GM12874 (cell line): ENCODE measurements at regions not wholly inside any gene's neighbourhood (a gene's known extent, or its start where the extent isn't known, plus 50 kb on each side); places are given as distances from the start of the nearest gene placed in this dataset.

ENCODE experiments used
- TF ChIP-seq, protein P1 (sequence below): IDR thresholded peaks from 2 replicates; pipeline ENCODE4 v1.5.1; 2011; ENCODE audit warnings: low read depth, mild to moderate bottlenecking, control low read depth, low read length, moderate library complexity; ENCODE audit not compliant: insufficient read depth

DNA sequence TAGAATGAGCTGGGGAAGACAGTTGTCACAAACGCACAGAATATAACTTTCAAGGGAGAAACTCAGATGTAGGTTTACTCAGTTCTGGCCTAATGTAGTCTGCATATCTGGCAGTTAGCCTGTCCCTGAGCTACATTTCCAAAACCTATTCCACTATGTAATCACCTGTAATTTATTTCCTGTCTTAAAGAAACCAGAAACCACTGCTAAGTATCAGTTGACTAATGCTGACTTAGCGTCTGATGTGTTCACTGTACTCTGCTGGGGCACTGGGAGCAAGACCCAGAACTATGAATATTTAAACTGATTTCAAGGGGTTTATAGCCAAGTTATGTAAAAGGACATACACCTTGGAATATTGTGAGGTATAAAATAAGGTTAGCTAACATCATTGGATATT is 1995.2 kb upstream of the PIK3C3 start:
- TF ChIP-seq, protein P1, sequence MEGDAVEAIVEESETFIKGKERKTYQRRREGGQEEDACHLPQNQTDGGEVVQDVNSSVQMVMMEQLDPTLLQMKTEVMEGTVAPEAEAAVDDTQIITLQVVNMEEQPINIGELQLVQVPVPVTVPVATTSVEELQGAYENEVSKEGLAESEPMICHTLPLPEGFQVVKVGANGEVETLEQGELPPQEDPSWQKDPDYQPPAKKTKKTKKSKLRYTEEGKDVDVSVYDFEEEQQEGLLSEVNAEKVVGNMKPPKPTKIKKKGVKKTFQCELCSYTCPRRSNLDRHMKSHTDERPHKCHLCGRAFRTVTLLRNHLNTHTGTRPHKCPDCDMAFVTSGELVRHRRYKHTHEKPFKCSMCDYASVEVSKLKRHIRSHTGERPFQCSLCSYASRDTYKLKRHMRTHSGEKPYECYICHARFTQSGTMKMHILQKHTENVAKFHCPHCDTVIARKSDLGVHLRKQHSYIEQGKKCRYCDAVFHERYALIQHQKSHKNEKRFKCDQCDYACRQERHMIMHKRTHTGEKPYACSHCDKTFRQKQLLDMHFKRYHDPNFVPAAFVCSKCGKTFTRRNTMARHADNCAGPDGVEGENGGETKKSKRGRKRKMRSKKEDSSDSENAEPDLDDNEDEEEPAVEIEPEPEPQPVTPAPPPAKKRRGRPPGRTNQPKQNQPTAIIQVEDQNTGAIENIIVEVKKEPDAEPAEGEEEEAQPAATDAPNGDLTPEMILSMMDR, result no peak

DNA sequence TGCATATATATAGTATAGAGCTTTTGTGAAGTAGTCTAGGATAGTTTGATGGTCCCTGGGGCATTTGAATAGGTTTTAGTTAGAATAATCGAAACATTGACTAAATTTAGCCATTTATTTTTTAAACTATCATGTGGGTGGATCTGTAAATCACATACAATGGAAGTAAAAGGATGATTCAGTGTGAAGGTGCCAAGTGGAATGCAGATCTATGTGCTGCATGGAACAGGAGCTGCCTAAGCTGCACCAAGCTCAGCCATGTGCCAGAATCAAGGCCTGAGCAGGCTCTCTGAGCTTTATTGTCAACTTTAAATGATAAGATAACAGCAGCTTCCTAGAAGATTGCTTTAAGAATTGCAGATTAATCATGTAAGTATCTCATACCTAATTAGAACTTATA is 1996.2 kb upstream of the PIK3C3 start:
- TF ChIP-seq, protein P1, result no peak

DNA sequence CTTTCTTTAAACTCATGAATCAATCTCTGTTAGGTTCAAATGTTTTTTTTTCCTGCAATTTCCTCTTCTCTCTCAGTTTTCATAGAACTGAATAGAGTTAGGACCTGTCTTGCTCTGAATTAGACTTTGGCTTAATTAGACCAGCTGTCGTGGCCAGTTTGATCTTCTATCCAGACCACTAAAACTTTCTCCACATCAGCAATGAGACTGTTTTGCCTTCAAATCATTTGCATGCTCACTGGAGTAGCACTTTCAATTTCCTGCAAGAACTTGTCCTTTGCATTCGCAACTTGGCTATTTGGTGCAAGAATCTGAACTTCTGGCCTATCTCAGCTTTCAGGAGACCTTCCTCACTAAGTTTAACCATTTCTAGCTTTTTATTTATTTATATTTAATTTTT is 2002.2 kb upstream of the PIK3C3 start:
- TF ChIP-seq, protein P1, result no peak

DNA sequence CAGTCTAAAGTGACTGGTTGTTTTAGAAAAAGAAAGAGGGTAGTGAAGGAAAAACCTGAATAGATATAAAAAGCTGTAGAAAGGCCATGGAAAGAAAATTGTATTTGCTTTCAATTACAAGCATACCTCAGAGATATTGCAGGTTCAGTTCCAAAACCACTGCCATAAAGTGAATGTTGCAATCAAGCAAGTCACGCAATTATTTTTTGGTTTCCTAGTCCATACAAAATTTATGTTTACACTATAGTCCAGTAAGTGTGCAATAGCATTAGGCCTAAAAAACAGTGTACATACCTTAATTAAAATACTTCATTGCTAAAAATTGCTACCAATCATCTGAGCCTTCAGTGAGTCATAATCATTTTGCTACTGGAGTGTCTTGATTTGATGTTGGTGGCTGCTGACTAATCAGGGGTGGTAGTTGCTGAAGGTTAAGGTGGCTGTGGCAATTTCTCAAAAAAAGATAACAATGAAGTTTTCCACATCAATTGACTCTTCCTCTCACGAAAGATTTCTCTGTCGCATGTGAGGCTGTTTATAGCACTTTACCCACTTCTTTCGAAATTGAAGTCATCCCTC is 2003.8 kb upstream of the PIK3C3 start:
- TF ChIP-seq, protein P1, result no peak

DNA sequence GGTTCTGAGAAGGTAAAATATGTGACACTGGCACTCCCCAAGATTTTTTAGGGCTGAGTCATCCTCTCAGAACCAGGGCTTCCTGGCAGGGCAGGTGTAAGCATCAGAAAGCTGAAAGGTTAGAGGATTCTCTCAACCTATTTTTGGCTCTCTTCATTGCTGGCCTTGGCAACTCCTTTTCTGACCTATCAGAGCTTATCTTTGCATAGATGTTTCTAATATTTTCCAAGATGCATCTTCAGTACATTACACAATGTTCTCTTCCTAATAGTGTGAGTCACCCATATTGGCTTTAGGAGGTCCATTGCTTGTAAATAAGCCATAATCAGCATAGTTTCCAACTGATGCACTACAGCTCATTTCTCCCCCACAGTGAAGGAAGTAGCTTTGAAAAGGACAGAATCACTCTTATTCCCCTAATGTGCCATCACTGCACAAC is 2008.4 kb upstream of the PIK3C3 start:
- TF ChIP-seq, protein P1, result no peak

DNA sequence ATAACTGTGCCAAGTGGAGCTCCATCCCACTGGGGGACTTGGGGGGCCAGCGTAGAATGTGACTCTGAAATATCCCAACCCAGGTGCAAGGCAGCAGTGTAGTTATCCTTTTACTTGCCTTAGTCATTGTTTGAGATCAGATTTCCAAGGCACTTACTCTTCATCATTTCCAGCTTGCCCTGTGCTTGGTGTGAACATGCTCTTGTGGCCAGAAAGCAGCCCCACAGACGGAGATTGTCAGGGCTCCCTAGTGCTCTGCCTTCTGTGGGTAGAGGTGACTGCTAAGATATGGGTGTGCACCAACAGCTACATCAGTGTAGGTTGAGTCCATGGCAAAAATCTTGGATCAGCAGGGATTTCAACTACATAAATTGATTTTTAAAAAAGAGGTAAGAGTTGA is 2010.0 kb upstream of the PIK3C3 start:
- TF ChIP-seq, protein P1, result no peak

DNA sequence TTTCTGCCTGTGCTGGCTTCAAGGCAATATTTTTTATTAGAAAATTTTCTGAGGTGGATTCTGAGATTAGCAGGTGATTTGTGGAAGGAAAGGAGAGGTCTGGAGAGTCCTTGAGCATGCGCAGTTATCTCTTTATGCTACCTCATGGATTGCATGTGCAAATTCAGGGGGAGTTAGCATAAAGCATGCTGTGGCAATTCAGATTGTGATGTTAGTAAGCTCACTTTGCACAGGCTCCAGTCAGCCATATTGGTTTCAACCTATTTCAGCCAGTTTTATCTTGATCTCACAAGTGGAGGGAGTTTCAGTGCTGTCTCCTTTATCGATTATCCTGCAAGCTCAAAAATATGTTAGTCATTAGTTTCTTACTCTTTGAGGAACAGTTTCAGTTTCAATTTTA is 2012.3 kb upstream of the PIK3C3 start:
- TF ChIP-seq, protein P1, result no peak
